CD4-positive, alpha-beta T cell (primary cell): ENCODE measurements at regions not wholly inside any gene's neighbourhood (a gene's known extent, or its start where the extent isn't known, plus 50 kb on each side); places are given as distances from the start of the nearest gene placed in this dataset.

ENCODE experiments used
- ATAC-seq: fragments of 200-7000 bp; cut with Tn5 transposase; one replicate; pipeline ENCODE4 v1.10.0; 2022; ENCODE audit warnings: mild to moderate bottlenecking; ENCODE audit not compliant: poor library complexity
- CTCF ChIA-PET: fragments of 350-600 bp; sonication (Branson Sonifier 250); formaldehyde crosslinking; loops from one replicate; lab custom pipeline; 2021; ENCODE audit warnings: antibody characterized with exemption, inconsistent platforms; lab: Charles Lee
- POLR2A ChIA-PET: fragments of 350-600 bp; sonication (Branson Sonifier 250); formaldehyde crosslinking; loops from one replicate; lab custom pipeline; 2021; ENCODE audit warnings: antibody characterized with exemption, inconsistent platforms; lab: Charles Lee
- DNase-seq, 14 experiments: peaks; one replicate each; pipeline ENCODE4 v3.0.0-alpha.2; 2013 to 2020; ENCODE audit warnings: mixed read lengths in 2 of 14
- H3K27ac ChIP-seq, 2 donors: one replicate each; pipeline versions ENCODE4 v1.5.1 to v1.7.0; 2013; ENCODE audit warnings: low read length in 2 of 2, low read depth in 1 of 2, mild to moderate bottlenecking in 1 of 2
- H3K27me3 ChIP-seq, 2 experiments: 1 replicate in 1 of 2; 2 replicates in 1 of 2; pipeline versions ENCODE4 v1.6.1 to v1.7.0; 2013; ENCODE audit warnings: low read length in 2 of 2, control low read depth in 1 of 2, mild to moderate bottlenecking in 1 of 2, moderate library complexity in 1 of 2; ENCODE audit not compliant: insufficient read depth in 2 of 2, control insufficient read depth in 1 of 2
- H3K36me3 ChIP-seq: one replicate; pipeline ENCODE4 v1.6.1; 2013; ENCODE audit warnings: low read length, control low read depth; ENCODE audit not compliant: insufficient read depth
- H3K4me1 ChIP-seq: one replicate; pipeline ENCODE4 v1.6.1; 2013; ENCODE audit warnings: low read length, control low read depth; ENCODE audit not compliant: insufficient read depth
- H3K4me3 ChIP-seq: one replicate; pipeline ENCODE4 v1.5.1; 2013; ENCODE audit warnings: mild to moderate bottlenecking, low read length, moderate library complexity
- H3K9me3 ChIP-seq, 2 experiments: 1 replicate in 1 of 2; 2 replicates in 1 of 2; pipeline versions ENCODE4 v1.6.1 to v1.7.0; 2013; ENCODE audit warnings: low read length in 2 of 2, mild to moderate bottlenecking in 2 of 2, control low read depth in 1 of 2, moderate library complexity in 1 of 2; ENCODE audit not compliant: control insufficient read depth in 1 of 2, insufficient read depth in 1 of 2
- H3K27ac Mint-ChIP-seq: one replicate; pipeline ENCODE4 v1.8.0; 2020; ENCODE audit warnings: mixed read lengths
- H3K27me3 Mint-ChIP-seq: one replicate; pipeline ENCODE4 v1.8.0; 2021; ENCODE audit warnings: mixed read lengths
- H3K36me3 Mint-ChIP-seq: one replicate; pipeline ENCODE4 v1.8.0; 2021; ENCODE audit warnings: low read depth, mixed read lengths
- H3K4me1 Mint-ChIP-seq: one replicate; pipeline ENCODE4 v1.8.0; 2021; ENCODE audit warnings: low read depth, mixed read lengths
- H3K4me3 Mint-ChIP-seq: one replicate; pipeline ENCODE4 v1.8.0; 2020; ENCODE audit warnings: mild to moderate bottlenecking, mixed read lengths
- H3K9me3 Mint-ChIP-seq: one replicate; pipeline ENCODE4 v1.8.0; 2020; ENCODE audit warnings: mixed read lengths
- CTCF ChIP-seq: fragments of 200-600 bp; IDR thresholded peaks from one replicate; pipeline ENCODE4 v1.8.0; 2022; ENCODE audit warnings: antibody characterized with exemption, mild to moderate bottlenecking
- intact Hi-C, 2 experiments: fragments of 100-400 bp; cut with DNase I in 1 of 2; cut with micrococcal nuclease in 1 of 2; formaldehyde crosslinking; loops; one replicate each; pipeline versions ENCODE4 v1.15.1 to v1.9.0; 2023 to 2025; cut with DNase I, micrococcal nuclease

- Histone ChIP-seq H3K4me3 (no peak overlapping the region), H3K27me3 (no peaks in the 10 kb centered on the region), H3K27ac (no peak overlapping the region), H3K36me3 (no peaks in the 10 kb centered on the region), H3K4me1 (no peaks in the 10 kb centered on the region), H3K9me3 (no peaks in the 10 kb centered on the region)
- POLR2A ChIA-PET, result no interaction called here
- no peak for DNase-seq
- no peak for TF ChIP-seq CTCF
- H3K27me3 Mint-ChIP-seq, result no peaks in the 10 kb centered on the region
- no peak for ATAC-seq
- CTCF ChIA-PET, result no interaction called here
- no peaks in the 10 kb centered on the region for H3K36me3 Mint-ChIP-seq
- intact Hi-C loops, result no loop called here
- H3K4me3 Mint-ChIP-seq, result no peak overlapping the region
- H3K27ac Mint-ChIP-seq, result no peak overlapping the region
- no peaks in the 10 kb centered on the region for H3K4me1 Mint-ChIP-seq
- H3K9me3 Mint-ChIP-seq, result no peaks in the 10 kb centered on the region
Measured at GRCh38 chr4:64477127-64477526, 67.9 kb upstream of the TECRL start.

- CTCF ChIA-PET, result no interaction called here
- peaks cover 0 to 8% of the 10 kb centered on the region in 2 experiments for H3K9me3 ChIP-seq
- H3K4me1 ChIP-seq, result no peaks in the 10 kb centered on the region
- no peaks in the 10 kb centered on the region for H3K36me3 ChIP-seq
- no peak for ATAC-seq
- Mint-ChIP-seq H3K4me3 (no peak overlapping the region), H3K27ac (no peak overlapping the region), H3K36me3 (no peaks in the 10 kb centered on the region), H3K4me1 (no peaks in the 10 kb centered on the region), H3K9me3 (no peaks in the 10 kb centered on the region), H3K27me3 (no peaks in the 10 kb centered on the region)
- H3K27me3 ChIP-seq, result no peaks in the 10 kb centered on the region
- no peak overlapping the region for H3K4me3 ChIP-seq
- intact Hi-C loops, result no loop called here
- no peak for TF ChIP-seq CTCF
- H3K27ac ChIP-seq, result no peak overlapping the region
- POLR2A ChIA-PET, result no interaction called here
- DNase-seq, result no peak
Measured at GRCh38 chr4:64465263-64465662, 56.0 kb upstream of the TECRL start.

GRCh38 chr4:64464581-64464980 lies 55.3 kb upstream of the TECRL start:
- CTCF ChIA-PET, result no interaction called here
- ATAC-seq (no peak), DNase-seq (no peak)
- POLR2A ChIA-PET, result no interaction called here
- Mint-ChIP-seq H3K9me3 (no peaks in the 10 kb centered on the region), H3K4me3 (no peak overlapping the region), H3K36me3 (no peaks in the 10 kb centered on the region), H3K4me1 (no peaks in the 10 kb centered on the region), H3K27ac (no peak overlapping the region), H3K27me3 (no peaks in the 10 kb centered on the region)
- Histone ChIP-seq H3K27ac (no peak overlapping the region), H3K9me3 (peaks cover 0 to 8% of the 10 kb centered on the region in 2 experiments), H3K4me3 (no peak overlapping the region), H3K4me1 (no peaks in the 10 kb centered on the region), H3K27me3 (no peaks in the 10 kb centered on the region), H3K36me3 (no peaks in the 10 kb centered on the region)
- intact Hi-C loops, result no loop called here
- no peak for TF ChIP-seq CTCF
